Stimulated activated effector memory CD8-positive, alpha-beta T cell treated with anti-CD3 and anti-CD28 coated beads, Interleukin-12 subunit alpha, Interleukin-12 subunit beta, amount 100 ng/mL, for 72 hours (primary cell): ENCODE measurements at regions not wholly inside any gene's neighbourhood (a gene's known extent, or its start where the extent isn't known, plus 50 kb on each side); places are given as distances from the start of the nearest gene placed in this dataset.
A peak's percentile ranks its signal among the peaks of the same experiment; 100 is the strongest.
"Not testable (repeated sequence)": the region's sequence is repeated elsewhere in the genome, so short reads cannot be mapped to it uniquely, and the experiment has no call there.

ENCODE experiments used
- ATAC-seq: fragments of 150-1000 bp; cut with Tn5 transposase; 2 replicates; pipeline ENCODE4 v1.10.0; 2021
- DNase-seq, 2 donors: peaks; one replicate each; pipeline ENCODE4 v3.0.0; 2021 to 2022; ENCODE audit warnings: low spot score in 2 of 2
- H3K27ac Mint-ChIP-seq: one replicate; pipeline ENCODE4 v1.8.0; 2022; ENCODE audit warnings: mild to moderate bottlenecking, mixed read lengths
- H3K36me3 Mint-ChIP-seq: one replicate; pipeline ENCODE4 v1.8.0; 2022; ENCODE audit warnings: mild to moderate bottlenecking, mixed read lengths
- H3K4me1 Mint-ChIP-seq: one replicate; pipeline ENCODE4 v1.8.0; 2022; ENCODE audit warnings: mixed read lengths
- H3K4me3 Mint-ChIP-seq: one replicate; pipeline ENCODE4 v1.8.0; 2022; ENCODE audit warnings: mild to moderate bottlenecking, mixed read lengths
- H3K9me3 Mint-ChIP-seq: one replicate; pipeline ENCODE4 v1.8.0; 2022; ENCODE audit warnings: mixed read lengths

DNA sequence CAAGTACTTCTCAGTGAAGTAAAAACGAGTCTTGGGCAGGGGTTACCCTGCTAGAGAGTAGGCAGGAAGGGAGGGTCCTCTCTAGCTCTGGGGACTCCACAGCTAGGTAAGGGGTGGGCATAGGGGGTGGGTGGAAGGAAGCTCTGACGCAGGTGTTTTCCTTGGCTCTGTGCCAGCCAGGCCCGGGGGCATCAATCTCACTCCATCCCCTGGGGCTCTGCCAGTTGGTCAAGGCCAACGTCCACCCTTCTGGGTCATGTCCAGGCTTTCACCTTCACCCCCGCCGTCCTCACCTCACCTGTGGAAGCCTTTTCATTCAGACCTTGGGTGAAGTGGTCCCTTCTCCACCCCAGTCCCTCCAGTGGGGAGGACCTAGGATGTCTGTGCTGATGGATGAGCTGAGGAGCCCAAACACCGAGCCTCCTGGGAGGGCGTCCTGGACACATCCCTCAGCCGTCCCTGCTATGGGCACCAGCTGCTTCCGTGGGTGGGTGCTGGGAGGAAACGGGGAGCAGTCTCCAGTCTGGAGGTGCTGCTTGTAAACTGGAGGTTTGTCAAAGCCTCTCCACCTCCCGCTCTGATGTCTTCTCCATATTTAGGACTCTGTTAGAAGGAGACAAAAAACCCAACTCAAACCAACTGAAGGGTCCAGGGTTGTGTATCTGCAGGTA is 71.5 kb upstream of the SFSWAP start:
- peak in 1 of 2 donors; percentile 41 for DNase-seq
- H3K36me3 Mint-ChIP-seq: no peaks in the 10 kb centered on the region
- no peak overlapping the region for H3K4me3 Mint-ChIP-seq
- no peak overlapping the region for H3K27ac Mint-ChIP-seq
- H3K4me1 Mint-ChIP-seq: no peaks in the 10 kb centered on the region
- no peak for ATAC-seq
- H3K9me3 Mint-ChIP-seq: no peaks in the 10 kb centered on the region

DNA sequence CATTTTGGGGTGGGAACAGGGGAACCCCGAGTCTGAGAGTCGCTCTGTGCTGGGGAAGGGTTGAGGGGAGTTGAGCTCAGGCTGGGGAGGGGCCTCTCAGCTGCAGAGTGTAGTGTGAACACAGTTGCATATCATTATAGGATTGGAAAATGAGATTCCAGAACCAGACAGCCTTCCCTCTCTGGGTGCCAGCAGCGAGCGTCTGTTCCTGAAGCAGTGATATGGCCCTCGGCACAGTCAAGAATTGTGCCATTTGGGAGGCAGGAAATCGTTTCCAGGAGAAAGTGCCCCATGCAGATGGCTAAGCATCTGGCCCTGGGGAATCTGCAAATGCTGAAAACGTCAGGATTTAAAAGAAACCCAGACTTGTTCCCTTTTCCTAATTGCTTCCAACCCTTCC is 70.4 kb upstream of the SFSWAP start:
- Mint-ChIP-seq H3K4me1 (no peaks in the 10 kb centered on the region), H3K27ac (no peak overlapping the region), H3K4me3 (no peak overlapping the region), H3K36me3 (no peaks in the 10 kb centered on the region), H3K9me3 (no peaks in the 10 kb centered on the region)
- no peak for ATAC-seq
- DNase-seq: no peak

DNA sequence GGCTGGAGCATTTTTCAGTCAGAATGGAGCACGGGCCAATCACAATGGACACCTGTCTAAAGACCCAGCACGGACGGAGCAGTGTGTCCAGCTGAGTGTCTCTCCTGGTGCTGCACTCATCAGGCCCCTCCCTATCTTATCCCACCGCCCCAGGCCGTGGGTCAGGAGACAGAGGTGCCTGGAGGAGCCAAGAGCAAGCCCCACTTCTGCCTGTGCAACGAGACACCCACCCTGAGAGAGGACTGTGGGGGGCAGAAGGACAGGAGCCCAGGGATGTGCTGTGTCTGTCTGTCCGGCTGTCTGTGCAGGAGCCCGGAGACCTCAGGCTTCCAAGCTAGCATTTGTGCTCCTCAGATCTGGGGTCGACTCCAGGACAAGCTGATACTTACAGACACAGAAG is 69.6 kb upstream of the SFSWAP start:
- Mint-ChIP-seq H3K27ac (no peak overlapping the region), H3K4me3 (no peak overlapping the region), H3K9me3 (no peaks in the 10 kb centered on the region), H3K4me1 (no peaks in the 10 kb centered on the region), H3K36me3 (no peaks in the 10 kb centered on the region)
- DNase-seq (peak in 1 of 2 donors; percentile 35), ATAC-seq (no peak)

DNA sequence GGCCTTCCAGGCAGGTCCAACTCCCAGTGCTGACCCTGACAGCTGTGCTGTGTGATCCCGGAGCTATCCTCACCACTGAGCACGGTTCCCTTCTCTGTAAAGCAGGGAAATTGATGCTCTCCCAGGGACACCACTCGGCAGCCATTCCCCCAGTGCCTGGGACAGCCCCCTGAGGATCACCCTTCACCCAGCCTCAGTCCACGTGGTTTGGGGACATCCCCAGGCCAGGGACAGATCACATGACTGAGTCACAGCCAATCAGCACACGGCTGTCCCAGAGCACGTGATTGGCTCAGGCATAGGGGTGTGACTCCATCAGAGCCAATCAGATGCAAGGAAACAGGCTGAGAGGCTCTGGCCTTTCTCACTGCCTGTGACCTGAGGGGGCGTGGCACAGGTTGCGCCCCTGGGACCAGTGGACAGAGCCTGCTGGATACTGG is 68.8 kb upstream of the SFSWAP start:
- Mint-ChIP-seq H3K36me3 (no peaks in the 10 kb centered on the region), H3K4me3 (no peak overlapping the region), H3K4me1 (no peaks in the 10 kb centered on the region), H3K27ac (no peak overlapping the region), H3K9me3 (no peaks in the 10 kb centered on the region)
- peak in 1 of 2 donors; percentile 36 for DNase-seq
- peak; percentile 46 for ATAC-seq

DNA sequence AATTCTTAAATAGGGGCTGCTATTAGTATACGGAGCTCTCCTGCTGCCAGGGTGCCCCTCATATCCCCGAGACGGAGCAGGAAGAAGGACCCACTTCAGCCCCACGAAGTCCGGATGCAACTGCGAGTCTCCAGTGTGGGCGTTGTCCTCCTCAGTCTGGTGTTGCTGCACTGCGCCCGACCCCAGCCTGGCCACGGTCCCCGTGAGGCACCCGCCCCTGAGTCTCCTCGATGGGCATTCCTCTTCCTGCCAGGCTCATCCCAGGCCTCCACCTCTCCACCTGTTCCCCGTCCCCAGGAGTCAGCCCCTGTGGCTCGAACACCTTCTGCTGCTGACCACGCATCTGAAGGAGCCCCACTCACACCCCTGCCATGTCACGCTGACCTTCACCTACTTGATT is 68.1 kb upstream of the SFSWAP start:
- Mint-ChIP-seq H3K4me3 (no peak overlapping the region), H3K9me3 (no peaks in the 10 kb centered on the region), H3K36me3 (no peaks in the 10 kb centered on the region), H3K4me1 (no peaks in the 10 kb centered on the region), H3K27ac (no peak overlapping the region)
- DNase-seq (peak in 1 of 2 donors; percentile 40), ATAC-seq (no peak)

DNA sequence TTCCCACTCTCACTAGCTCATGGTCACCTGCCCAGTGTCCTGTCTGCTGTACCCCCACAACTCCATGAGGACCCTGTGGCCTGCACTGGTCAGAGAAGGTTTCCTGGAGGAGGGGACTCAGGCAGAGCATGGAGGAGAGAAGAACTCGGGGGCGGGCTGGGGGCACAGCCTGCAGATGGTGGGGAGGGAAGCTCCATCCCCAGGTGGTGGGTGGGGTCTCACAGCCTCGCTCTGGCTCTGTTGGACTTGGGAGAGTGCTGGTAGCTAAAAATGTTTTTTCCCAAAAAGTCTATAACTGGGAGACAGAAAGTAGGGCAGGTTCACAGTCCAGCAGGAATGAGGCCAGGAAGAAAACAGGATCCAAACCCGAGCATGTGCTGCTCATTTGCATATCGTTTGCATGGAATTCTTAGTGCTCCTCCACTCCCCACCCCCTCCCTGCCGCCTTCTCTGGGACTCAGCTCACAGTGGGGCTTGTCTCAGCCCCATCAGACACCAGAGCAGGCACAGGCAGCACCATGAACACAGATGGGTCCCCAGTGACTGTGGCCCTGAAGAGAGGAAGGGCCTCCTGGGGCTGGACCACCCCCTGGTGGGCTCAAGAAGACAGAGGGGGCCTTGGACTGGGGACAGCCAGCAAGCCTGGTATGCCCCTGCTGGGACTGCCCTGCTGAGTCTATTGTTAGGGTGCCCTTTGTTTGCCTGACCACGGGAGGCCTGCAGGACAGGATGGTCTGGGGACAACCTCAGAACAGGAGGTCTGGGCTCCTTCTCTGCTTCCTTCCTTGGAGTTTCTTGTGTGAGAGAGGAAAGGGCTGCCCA is 67.0 kb upstream of the SFSWAP start:
- peak in 1 of 2 donors; percentile 37 for DNase-seq
- Mint-ChIP-seq H3K4me1 (no peaks in the 10 kb centered on the region), H3K36me3 (no peaks in the 10 kb centered on the region), H3K9me3 (no peaks in the 10 kb centered on the region), H3K27ac (no peak overlapping the region), H3K4me3 (no peak overlapping the region)
- ATAC-seq: no peak

DNA sequence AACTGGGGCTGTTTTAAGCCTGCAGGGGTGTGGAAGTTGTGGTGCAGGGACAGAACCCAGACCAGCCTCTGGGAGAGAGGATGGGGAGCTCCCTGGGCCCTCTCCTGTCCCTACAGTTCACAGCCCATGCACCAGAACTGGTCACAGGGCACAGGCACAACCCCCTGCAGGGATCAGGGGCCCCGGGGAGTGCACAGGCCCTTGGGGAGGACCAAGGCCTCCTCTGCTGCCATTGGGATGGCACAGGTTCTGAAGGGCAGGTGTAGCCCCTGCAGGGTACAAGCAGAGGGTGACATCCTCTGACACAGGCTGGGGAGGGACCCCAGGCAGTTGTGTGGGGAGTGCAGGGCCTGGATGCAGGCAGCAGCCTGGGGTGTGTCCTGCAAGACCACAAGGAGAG is 66.4 kb upstream of the SFSWAP start:
- no peak overlapping the region for H3K4me3 Mint-ChIP-seq
- ATAC-seq: no peak
- no peak overlapping the region for H3K27ac Mint-ChIP-seq
- H3K9me3 Mint-ChIP-seq: no peaks in the 10 kb centered on the region
- peak in 1 of 2 donors; percentile 40 for DNase-seq
- no peaks in the 10 kb centered on the region for H3K36me3 Mint-ChIP-seq
- H3K4me1 Mint-ChIP-seq: no peaks in the 10 kb centered on the region

DNA sequence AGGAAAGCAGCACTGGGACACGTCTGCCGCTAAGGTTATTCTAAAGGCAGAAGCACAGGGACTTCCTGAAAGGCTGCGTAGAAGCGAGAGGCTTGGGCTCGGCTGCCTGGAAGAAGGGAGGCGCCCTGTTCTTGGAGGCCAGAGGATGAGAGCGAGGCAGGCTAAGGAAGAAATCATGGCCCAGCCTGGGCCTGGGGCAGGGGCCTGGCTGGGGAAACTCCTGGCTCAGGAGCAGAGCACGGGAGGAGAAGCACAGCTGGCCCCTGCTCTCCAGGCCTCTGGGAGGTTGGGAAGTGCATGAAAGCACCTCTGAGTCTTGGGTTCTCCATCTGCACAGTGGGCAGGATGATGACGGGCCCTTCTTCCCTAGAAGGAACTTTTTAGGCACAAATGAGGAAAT is 66.0 kb upstream of the SFSWAP start:
- H3K4me3 Mint-ChIP-seq, ATAC-seq, H3K9me3 Mint-ChIP-seq, H3K27ac Mint-ChIP-seq, H3K4me1 Mint-ChIP-seq, H3K36me3 Mint-ChIP-seq, DNase-seq: not testable (repeated sequence)

DNA sequence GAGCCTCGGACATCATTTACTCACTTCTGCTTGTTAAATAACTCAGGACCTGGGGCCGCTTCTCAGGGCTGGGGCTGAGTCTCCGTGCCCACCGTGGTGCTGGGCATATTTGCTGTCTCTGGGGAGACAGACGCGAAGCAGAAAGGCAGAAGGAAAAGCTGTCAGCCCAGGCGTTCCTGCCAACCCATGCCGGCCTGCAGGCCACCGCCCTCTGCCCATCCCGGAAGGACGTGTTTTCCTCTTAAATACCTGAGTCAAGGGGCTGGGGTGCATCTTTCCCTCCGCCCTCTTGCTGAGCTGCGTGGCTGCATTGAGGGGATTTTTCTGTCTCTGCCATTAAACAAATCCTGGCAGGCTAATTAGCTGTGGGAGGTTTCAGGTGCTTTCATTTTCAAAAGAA is 65.3 kb upstream of the SFSWAP start:
- H3K4me3 Mint-ChIP-seq, DNase-seq, H3K4me1 Mint-ChIP-seq, ATAC-seq, H3K36me3 Mint-ChIP-seq, H3K9me3 Mint-ChIP-seq, H3K27ac Mint-ChIP-seq: not testable (repeated sequence)

DNA sequence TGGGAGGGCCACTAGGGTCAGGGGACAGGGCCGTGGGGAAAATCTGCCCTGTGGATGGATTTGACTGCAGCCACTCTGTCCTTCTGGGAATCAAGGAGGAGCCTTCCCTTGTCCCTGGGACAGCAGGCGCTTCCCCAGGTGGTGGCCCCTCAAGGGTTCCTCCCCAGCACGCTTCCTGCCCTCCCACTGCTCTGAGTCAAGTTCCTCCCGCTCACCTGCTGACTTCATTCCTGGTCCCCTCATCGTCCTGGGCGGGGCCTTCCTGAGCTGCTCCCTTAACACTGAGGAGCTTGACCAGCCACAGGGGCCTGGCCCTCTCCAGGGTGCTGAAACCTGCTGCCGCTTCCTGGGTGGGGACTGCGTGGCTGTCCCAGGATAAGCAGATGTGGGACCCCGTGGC is 64.4 kb upstream of the SFSWAP start:
- H3K4me3 Mint-ChIP-seq, DNase-seq, H3K4me1 Mint-ChIP-seq, ATAC-seq, H3K27ac Mint-ChIP-seq, H3K36me3 Mint-ChIP-seq, H3K9me3 Mint-ChIP-seq: not testable (repeated sequence)

DNA sequence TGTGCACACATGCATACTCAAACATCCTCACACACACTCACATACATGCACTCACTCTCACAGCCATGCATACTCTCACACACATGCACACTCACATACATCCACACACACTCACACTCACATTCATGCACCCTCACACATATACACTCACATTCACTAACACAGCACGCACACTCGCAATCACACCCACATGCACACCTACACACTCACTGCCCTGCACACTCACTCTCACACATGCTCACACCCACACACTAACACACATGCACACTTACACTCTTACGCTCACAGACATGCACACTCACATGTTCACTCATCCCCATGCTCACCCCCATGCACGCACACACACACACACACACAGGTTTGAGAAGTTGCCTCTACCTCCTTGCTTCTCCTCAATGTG is 63.2 kb upstream of the SFSWAP start:
- H3K4me1 Mint-ChIP-seq: no peaks in the 10 kb centered on the region
- ATAC-seq (no peak), DNase-seq (no peak)
- H3K4me3 Mint-ChIP-seq: no peak overlapping the region
- no peaks in the 10 kb centered on the region for H3K9me3 Mint-ChIP-seq
- H3K27ac Mint-ChIP-seq: no peak overlapping the region
- H3K36me3 Mint-ChIP-seq: no peaks in the 10 kb centered on the region

DNA sequence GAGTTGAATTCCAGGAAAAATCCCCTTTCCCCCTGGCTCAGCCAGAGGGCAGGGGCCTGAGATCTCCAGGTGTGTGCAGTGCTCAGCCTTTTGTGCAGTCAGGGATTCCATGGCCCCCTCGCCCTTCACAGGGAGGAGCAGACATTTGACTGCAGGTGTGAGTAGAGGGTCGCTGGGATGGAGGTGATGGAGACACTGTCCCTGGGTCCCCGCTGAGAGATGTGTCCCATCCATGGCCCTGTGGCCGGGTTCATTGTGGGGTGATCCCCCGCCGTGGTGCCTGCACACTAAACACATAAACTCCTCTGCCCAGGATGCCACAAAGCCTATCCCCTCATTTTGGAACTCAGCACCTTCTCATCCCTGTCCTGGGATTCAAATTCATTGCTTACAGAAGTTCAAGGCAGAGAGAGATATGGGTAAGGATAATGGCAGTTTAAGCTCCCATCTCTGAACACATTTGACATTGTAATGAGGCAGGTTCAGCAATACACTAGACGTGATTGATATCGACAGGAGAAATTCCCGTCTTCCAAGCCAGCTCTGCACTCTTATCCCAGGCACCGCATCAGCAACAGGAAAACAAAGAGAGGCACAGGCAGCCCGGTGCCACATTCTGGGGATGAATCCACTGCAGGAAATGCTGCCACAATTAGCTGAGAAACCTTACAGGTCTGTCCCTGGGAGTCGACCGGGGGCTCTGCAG is 55.3 kb upstream of the SFSWAP start:
- H3K4me3 Mint-ChIP-seq, H3K9me3 Mint-ChIP-seq, H3K4me1 Mint-ChIP-seq, H3K27ac Mint-ChIP-seq, H3K36me3 Mint-ChIP-seq, ATAC-seq: not testable (repeated sequence)
- peak in 1 of 2 donors; percentile 43 for DNase-seq

DNA sequence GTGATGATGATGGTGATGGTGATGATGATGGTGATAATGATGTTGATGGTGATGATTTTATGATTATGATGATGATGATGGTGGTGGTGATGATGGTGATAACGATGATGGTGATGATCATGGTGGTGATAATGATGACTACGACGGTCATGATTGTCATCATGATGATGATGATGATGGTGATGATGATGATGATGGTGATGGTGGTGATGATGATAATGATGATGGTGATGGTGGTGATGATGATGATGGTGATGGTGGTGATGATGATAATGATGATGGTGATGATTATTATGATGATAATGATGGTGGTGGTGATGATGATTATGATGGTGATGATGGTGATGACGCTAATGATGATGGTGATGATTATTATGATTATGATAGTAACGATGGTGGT is 54.1 kb upstream of the SFSWAP start:
- H3K4me1 Mint-ChIP-seq, H3K9me3 Mint-ChIP-seq, H3K4me3 Mint-ChIP-seq, H3K27ac Mint-ChIP-seq, DNase-seq, H3K36me3 Mint-ChIP-seq, ATAC-seq: not testable (repeated sequence)

DNA sequence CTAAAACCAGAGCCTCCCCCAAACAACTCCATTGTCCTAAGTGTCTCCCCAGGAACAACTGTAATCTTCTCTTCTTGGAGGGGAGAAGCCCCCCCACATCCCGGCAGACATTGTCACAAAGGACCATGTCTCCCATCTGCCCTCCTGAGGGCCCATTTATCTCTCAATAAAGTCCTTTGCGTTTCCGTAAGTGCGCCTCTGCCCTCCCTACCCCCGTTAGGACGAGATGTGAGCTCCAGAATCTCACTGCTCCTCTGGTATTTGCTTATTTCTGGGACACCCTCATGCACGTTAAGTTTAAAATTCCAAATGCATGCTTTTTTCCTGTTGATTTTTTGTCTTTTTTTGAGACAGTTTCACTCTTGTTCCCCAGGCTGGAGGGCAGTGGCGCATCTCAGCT is 52.3 kb upstream of the SFSWAP start:
- H3K36me3 Mint-ChIP-seq, ATAC-seq, H3K27ac Mint-ChIP-seq, H3K4me3 Mint-ChIP-seq, H3K4me1 Mint-ChIP-seq, DNase-seq, H3K9me3 Mint-ChIP-seq: not testable (repeated sequence)

DNA sequence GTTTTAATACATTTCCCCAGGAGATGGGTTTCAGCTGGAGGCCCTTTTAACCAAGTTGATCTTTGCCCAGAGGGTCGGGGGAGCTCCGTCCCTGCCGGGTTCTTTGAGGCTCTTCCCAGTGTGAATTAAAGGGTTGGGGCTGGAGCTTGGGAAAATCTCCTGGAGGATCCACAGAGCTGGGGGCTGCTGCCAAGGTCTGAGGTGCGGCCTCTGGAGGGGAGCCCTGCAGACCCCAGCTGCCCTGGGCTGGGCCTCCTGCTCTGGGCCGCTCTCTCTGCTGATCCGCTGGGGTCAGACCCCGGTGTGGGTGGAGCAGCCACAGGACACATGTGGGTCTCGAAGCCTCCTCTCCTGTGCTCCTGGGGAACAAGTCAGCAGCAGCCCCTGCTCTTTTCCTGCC is 51.4 kb upstream of the SFSWAP start:
- not testable (repeated sequence) for H3K4me1 Mint-ChIP-seq, H3K9me3 Mint-ChIP-seq, ATAC-seq, H3K4me3 Mint-ChIP-seq, H3K27ac Mint-ChIP-seq, H3K36me3 Mint-ChIP-seq
- DNase-seq: peak in 1 of 2 donors; percentile 17

DNA sequence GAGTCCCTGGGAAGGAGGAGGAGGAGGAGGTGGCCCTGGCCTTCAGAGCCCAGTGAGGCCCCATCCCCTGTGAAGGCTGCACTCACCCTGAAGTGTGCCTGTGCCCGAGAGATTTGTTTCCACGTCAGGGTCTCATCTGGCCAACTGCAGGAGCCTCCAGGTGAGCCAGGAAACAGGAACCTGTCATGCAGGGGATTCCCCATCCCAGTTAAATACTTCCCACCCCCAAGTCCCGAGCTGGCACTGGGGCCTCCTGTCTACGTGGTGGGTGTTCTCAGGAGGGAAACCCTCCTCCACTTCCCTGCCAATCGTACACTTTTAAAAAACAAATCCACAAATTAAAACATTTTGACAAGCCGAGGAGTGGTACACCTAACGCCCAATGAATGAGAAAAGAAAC is 50.9 kb upstream of the SFSWAP start:
- DNase-seq: peak in 1 of 2 donors; percentile 30
- not testable (repeated sequence) for H3K4me1 Mint-ChIP-seq, H3K9me3 Mint-ChIP-seq, ATAC-seq, H3K36me3 Mint-ChIP-seq, H3K27ac Mint-ChIP-seq, H3K4me3 Mint-ChIP-seq
